ENCODE measurements at regions not wholly inside any gene's neighbourhood (a gene's known extent, or its start where the extent isn't known, plus 50 kb on each side); places are given as distances from the start of the nearest gene placed in this dataset.

GRCh38 chr2:145140658-145141057 lies 620.7 kb upstream of the ZEB2 start:
- TF ChIP-seq CTCF (IDR thresholded peaks at IDR 0.05), result no peak
- TF ChIP-seq POLR2A (IDR thresholded peaks at IDR 0.05), result no peak

Data from testis (tissue), 2 donors.